ENCODE measurements at regions not wholly inside any gene's neighbourhood (a gene's known extent, or its start where the extent isn't known, plus 50 kb on each side); places are given as distances from the start of the nearest gene placed in this dataset.
"Not testable (repeated sequence)": the region's sequence is repeated elsewhere in the genome, so short reads cannot be mapped to it uniquely, and the experiment has no call there.

- no peak for DNase-seq
Measured at GRCh38 chr7:16369855-16370254, 51.5 kb downstream of the CRPPA start.

DNA sequence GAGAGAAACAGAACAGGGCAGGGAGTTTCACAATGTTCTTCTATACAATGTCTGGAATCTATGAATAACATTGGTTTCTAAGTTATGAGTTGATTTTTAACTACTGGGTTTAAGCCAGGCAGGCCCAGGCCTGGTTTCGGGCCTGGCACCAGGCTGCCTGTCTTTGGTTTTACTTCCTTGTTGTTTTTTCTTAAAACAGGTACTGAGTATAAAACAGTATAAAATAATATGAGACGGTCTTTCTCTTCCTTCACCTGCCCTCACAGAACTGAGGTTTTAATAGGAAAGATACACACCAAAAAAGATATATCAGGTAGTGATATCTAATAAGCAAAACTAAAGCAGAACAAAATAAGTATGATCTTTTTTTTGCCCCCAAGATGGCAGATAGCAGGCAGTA, 52.0 kb downstream of the CRPPA start:
- DNase-seq: not testable (repeated sequence)

DNA sequence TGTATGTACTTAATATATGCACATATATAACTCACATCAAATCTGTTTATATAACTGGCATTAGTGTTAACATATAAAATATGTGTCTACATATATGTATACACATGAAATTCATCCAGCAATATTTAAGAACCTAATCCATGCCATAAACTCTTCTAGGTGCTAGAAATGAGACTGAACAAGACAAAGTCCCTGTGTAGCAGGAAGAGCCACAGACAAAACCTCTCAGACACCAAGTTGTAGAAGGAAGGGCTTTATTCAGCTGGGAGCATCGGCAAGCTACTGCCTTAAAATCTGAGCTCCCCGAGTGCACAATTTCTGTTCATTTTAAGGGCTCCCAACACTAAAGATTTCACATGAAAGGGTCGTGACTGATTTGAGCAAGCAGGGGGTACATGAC, 52.5 kb downstream of the CRPPA start:
- DNase-seq: no peak

- no peak for DNase-seq
Measured at GRCh38 chr7:16367115-16367514, 54.2 kb downstream of the CRPPA start.

- DNase-seq: no peak
Measured at GRCh38 chr7:16365952-16366351, 55.4 kb downstream of the CRPPA start.

GRCh38 chr7:16365177-16365576, 56.2 kb downstream of the CRPPA start:
- no peak for DNase-seq

DNA sequence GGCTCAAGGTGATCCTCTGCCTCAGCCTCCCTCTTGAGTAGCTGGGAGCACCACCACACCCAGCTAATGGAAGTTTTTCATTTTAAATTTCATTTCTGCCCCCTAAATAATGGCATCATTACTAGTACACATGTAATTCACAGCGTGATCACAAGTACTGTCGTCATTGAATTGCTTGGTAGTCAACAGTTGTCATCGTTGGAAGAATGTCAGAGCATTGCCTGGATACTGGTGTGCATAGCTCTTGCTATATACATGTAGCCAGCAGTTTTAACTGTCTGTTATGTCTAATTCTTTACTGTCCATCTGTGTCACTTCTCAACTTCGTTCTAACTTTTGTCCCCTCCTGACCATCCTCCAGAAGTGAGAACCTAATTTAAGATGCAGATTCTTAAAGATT, 62.1 kb downstream of the CRPPA start:
- no peak for DNase-seq

- no peak for DNase-seq
Measured at GRCh38 chr7:16357921-16358320, 63.4 kb downstream of the CRPPA start.

- DNase-seq: no peak
Measured at GRCh38 chr7:16357474-16357873, 63.9 kb downstream of the CRPPA start.

DNA sequence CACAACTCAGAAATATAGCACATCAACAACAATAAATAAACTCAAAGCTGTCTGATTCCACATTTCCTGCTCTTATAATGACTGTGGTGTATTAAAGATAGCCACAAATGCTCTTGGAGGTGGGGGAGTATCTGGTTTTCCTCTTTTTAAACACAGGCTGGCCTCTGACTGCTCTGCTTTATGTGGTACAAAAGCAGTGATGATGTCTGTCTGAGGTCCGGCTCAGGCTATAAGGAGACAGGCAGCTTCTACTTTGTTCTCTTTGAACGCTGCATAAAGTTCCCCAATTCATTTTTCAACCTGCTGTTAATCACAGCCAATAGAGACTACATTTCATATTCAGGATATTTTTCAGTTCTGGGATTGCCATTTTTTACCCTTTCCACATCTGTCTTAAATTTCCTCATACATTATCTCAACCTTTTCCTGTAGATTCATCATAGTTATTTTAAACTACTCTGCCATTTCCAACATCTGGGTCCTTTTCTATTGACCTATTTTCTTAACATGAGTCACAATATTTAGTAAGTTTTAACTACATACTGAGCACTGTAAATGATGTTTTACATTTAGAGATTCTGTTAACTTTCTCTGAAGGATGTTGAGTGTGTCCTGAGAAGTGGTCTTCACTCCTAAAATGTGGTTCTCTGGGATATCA, 64.9 kb downstream of the CRPPA start:
- DNase-seq: no peak

DNA sequence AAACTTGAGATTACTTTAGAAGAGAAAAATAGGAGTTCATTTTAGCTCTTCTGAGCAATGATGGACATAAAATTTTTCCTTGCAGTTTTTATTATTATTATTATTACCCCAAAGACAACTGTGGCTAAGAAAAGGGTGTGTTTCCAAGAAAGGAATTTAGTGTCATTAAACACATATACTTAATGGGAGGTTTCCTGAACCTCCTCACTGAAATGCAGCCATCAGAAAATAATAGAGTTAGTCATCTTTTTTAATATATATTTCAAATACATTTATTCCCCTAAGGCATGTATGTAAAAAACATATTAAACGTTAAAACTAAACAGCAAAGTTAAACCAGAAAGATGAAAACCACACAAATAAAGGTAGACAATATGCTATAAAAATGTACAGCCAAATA, 66.8 kb downstream of the CRPPA start:
- no peak for DNase-seq

- DNase-seq: no peak
Measured at GRCh38 chr7:16353226-16353625, 68.1 kb downstream of the CRPPA start.

GRCh38 chr7:16350634-16351033, 70.7 kb downstream of the CRPPA start:
- no peak for DNase-seq

GRCh38 chr7:16348251-16348650, 73.1 kb downstream of the CRPPA start:
- no peak for DNase-seq

DNA sequence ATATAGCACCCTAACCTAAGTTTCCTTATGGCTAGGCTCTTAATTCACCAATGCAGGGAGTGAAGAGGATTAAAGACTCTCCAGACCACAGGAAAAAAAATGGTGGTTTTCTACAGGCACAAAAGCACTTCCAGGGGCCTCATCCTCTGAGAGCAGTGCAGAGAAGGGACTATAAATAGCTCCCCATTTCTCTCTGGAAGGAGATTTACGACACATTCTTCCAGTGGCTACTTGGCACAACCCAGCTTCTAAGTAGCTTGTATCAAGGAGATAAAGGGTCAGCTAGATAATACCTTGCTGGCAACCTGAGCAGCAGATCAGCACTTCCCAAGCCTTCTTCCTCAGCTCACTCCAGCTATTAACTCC, 73.5 kb downstream of the CRPPA start:
- no peak for DNase-seq

DNA sequence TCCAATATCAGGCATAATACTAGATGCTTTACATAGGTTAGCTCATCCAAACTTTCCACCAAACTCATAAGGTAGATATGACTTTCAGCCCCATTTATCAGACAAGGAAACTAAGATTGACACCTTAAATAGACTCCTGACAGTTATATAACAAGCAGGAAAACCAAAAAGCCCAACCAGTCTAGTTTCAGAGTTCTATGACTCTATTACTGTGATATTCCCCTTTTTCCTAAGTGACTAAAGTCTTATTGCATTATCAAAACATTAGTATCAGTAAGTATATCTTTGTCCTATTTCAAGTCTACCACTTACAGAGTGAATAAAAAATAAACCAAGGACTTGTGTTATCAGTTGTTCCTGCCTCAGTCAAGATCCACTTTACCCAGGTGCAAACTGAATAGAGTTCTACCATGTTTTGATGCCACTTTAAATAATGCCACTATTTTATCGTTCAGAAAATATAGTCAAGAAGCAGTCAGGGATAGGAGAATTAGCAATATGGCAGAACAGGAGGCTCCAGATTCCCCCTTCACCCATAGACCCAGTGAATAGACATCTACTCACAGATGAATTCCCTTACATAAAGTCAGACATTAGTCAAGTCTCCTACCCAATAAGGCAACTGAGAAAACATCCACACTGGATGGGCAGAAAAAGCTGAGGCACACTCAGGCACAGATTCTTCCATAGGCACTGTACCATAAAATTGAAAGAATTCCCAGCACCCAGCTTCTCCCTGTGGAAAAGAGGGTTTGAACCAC, 74.1 kb downstream of the CRPPA start:
- no peak for DNase-seq

- DNase-seq: no peak
Measured at GRCh38 chr7:16345979-16346958, 75.1 kb downstream of the CRPPA start.

GRCh38 chr7:16344927-16345326, 76.4 kb downstream of the CRPPA start:
- DNase-seq: no peak

- DNase-seq: no peak
Measured at GRCh38 chr7:16343612-16344011, 77.7 kb downstream of the CRPPA start.

DNA sequence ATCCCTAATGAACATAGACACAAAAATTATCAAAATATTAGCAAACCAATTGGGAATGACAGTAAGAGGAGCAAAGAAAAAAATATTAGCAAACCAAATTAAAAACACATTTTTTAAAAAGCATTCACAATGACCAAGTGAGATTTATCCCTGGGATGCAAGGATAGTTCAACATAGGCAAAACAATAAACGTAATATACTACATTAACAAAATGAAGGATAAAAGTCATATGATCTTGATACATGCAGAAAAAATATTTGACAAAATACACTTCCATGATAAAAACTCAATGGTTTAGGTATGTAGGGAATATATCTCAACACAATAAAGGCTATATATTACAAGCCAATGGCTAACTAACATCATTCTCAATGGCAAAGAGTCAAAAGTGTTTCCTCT, 83.3 kb downstream of the CRPPA start:
- DNase-seq: no peak

- DNase-seq: no peak
Measured at GRCh38 chr7:16326106-16326505, 95.2 kb downstream of the CRPPA start.

- DNase-seq: no peak
Measured at GRCh38 chr7:16323313-16323712, 98.0 kb downstream of the CRPPA start.

GRCh38 chr7:16320099-16320660, 101.2 kb downstream of the CRPPA start:
- DNase-seq: no peak
